HCT116 (cell line): ENCODE measurements at regions not wholly inside any gene's neighbourhood (a gene's known extent, or its start where the extent isn't known, plus 50 kb on each side); places are given as distances from the start of the nearest gene placed in this dataset.

Experiments used
- ATAC-seq: fragments of 200-7000 bp; cut with Tn5 transposase; 2 replicates; pipeline ENCODE4 v1.9.1; 2020; ENCODE audit warnings: mild to moderate bottlenecking, moderate library complexity
- BruUV-seq: library from RNA; stranded (reverse); fragments of 400-500 nt; replicated peaks from 2 replicates; lab custom pipeline; 2021; lab: Mats Ljungman, UMichigan
- CTCF ChIA-PET: fragments of 300-600 bp; sonication (Branson Sonifier 250); formaldehyde crosslinking; loops from one replicate; lab custom pipeline; 2021; ENCODE audit warnings: antibody characterized with exemption; lab: Charles Lee
- POLR2A ChIA-PET: fragments of 300-600, 350-600 bp; sonication (Branson Sonifier 250); formaldehyde crosslinking; loops from one replicate; lab custom pipeline; 2021; ENCODE audit warnings: antibody characterized with exemption; lab: Charles Lee
- RAD21 ChIA-PET, 2 experiments: fragments of 300-600 bp; sonication (Branson Sonifier 250); formaldehyde crosslinking; loops; one replicate each; lab custom pipeline; 2023; ENCODE audit warnings: low total read pairs in 2 of 2; ENCODE audit not compliant: uncharacterized antibody in 2 of 2, unreplicated experiment in 2 of 2, low non-redundant PET in 1 of 2; lab: Charles Lee
- DNase-seq: peaks from one replicate; pipeline ENCODE4 v3.0.0-alpha.2; 2010; ENCODE audit warnings: low read depth, low spot score
- H2AFZ ChIP-seq: fragments of 200-600 bp; shearing (Covaris generic), sonication (generic); 2 replicates; pipeline ENCODE4 v1.6.1; 2017; ENCODE audit warnings: low read depth, mixed run types, mixed read lengths, antibody characterized with exemption, low read length; ENCODE audit not compliant: poor library complexity, severe bottlenecking
- H3K27ac ChIP-seq: 2 replicates; pipeline ENCODE4 v1.5.1; 2012; ENCODE audit warnings: low read depth, low read length
- H3K27me3 ChIP-seq: fragments of 200-600 bp; sonication (generic); 2 replicates; pipeline ENCODE4 v1.6.1; 2016; ENCODE audit warnings: mixed run types, low read length, mixed read lengths; ENCODE audit not compliant: insufficient read depth
- H3K36me3 ChIP-seq, 2 experiments: fragments of 200-500 bp in 1 of 2; fragments of 200-600 bp in 1 of 2; sonication (Bioruptor generic) in 1 of 2; sonication (generic) in 1 of 2; 2 replicates each; pipeline versions ENCODE4 v1.5.1 to v1.6.1; 2014 to 2016; ENCODE audit warnings: low read length in 2 of 2, inconsistent platforms in 1 of 2, mixed read lengths in 1 of 2, mixed run types in 1 of 2; ENCODE audit not compliant: insufficient read depth in 2 of 2, control insufficient read depth in 1 of 2
- H3K4me1 ChIP-seq, 2 experiments: fragments of 200-600 bp in 1 of 2; sonication (generic) in 1 of 2; 2 replicates each; pipeline versions ENCODE4 v1.5.1 to v1.6.1; 2012 to 2017; ENCODE audit warnings: low read length in 2 of 2, inconsistent platforms in 1 of 2, mild to moderate bottlenecking in 1 of 2, mixed read lengths in 1 of 2, mixed run types in 1 of 2, moderate library complexity in 1 of 2; ENCODE audit not compliant: insufficient read depth in 2 of 2, control insufficient read depth in 1 of 2
- H3K4me2 ChIP-seq: fragments of 200-600 bp; sonication (generic); 2 replicates; pipeline ENCODE4 v1.6.1; 2017; ENCODE audit warnings: mixed run types, low read length, mixed read lengths
- H3K4me3 ChIP-seq, 2 experiments: fragments of 200-600 bp in 1 of 2; sonication (generic) in 1 of 2; replicated peaks in 1 of 2; 2 replicates each; pipeline ENCODE4 v1.5.1; 2011 to 2016; ENCODE audit warnings: low read length in 2 of 2, control low read depth in 1 of 2, low read depth in 1 of 2, mild to moderate bottlenecking in 1 of 2, mixed read lengths in 1 of 2, mixed run types in 1 of 2
- H3K79me2 ChIP-seq: fragments of 200-600 bp; sonication (generic); 2 replicates; pipeline ENCODE4 v1.6.1; 2017; ENCODE audit warnings: mild to moderate bottlenecking, mixed run types, low read length, moderate library complexity, mixed read lengths; ENCODE audit not compliant: insufficient read depth
- H3K9ac ChIP-seq: fragments of 200-600 bp; sonication (generic); 2 replicates; pipeline ENCODE4 v1.6.1; 2016; ENCODE audit warnings: low read length, mixed read lengths
- H3K9me2 ChIP-seq: fragments of 200-600 bp; sonication (generic), shearing (Covaris generic); 2 replicates; pipeline ENCODE4 v1.6.1; 2017; ENCODE audit warnings: mixed run types, mild to moderate bottlenecking, moderate library complexity; ENCODE audit not compliant: insufficient read depth
- H3K9me3 ChIP-seq, 2 experiments: fragments of 200-500 bp in 1 of 2; fragments of 200-600 bp in 1 of 2; sonication (Bioruptor generic) in 1 of 2; sonication (generic) in 1 of 2; 2 replicates each; pipeline ENCODE4 v1.6.1; 2014 to 2017; ENCODE audit warnings: low read length in 2 of 2, mixed read lengths in 2 of 2, inconsistent platforms in 1 of 2, low read depth in 1 of 2, mild to moderate bottlenecking in 1 of 2, mixed run types in 1 of 2, moderate library complexity in 1 of 2; ENCODE audit not compliant: control insufficient read depth in 1 of 2, insufficient read depth in 1 of 2
- H4K20me1 ChIP-seq: fragments of 200-600 bp; sonication (generic), shearing (Covaris generic); 2 replicates; pipeline ENCODE4 v1.6.1; 2017; ENCODE audit warnings: mixed run types, mild to moderate bottlenecking, moderate library complexity; ENCODE audit not compliant: insufficient read depth
- ATF3 ChIP-seq: IDR thresholded peaks from 2 replicates; pipeline ENCODE4 v1.6.1; 2012
- CBX3 ChIP-seq: IDR thresholded peaks from 2 replicates; pipeline ENCODE4 v1.6.1; 2012; ENCODE audit warnings: low read depth
- EGR1 ChIP-seq: IDR thresholded peaks from 2 replicates; pipeline ENCODE4 v1.6.1; 2012; ENCODE audit warnings: low read depth
- EZH2 ChIP-seq: fragments of 200-600 bp; sonication (generic); IDR thresholded peaks from 2 replicates; pipeline ENCODE4 v1.6.1; 2017; ENCODE audit warnings: antibody characterized with exemption, mixed run types
- EZH2phosphoT487 ChIP-seq: fragments of 200-600 bp; IDR thresholded peaks from 2 replicates; pipeline ENCODE4 v1.6.1; 2018; ENCODE audit warnings: antibody characterized with exemption, borderline replicate concordance
- FOSL1 ChIP-seq: IDR thresholded peaks from 2 replicates; pipeline ENCODE4 v1.6.1; 2012; ENCODE audit warnings: low read depth
- RAD21 ChIP-seq: IDR thresholded peaks from 2 replicates; pipeline ENCODE4 v1.6.1; 2012; ENCODE audit warnings: low read depth, mild to moderate bottlenecking
- REST ChIP-seq: IDR thresholded peaks from 2 replicates; pipeline ENCODE4 v1.6.1; 2012; ENCODE audit warnings: low read depth
- SIN3A ChIP-seq: IDR thresholded peaks from 2 replicates; pipeline ENCODE4 v1.6.1; 2012; ENCODE audit warnings: low read depth
- SP1 ChIP-seq: IDR thresholded peaks from 2 replicates; pipeline ENCODE4 v1.6.1; 2012; ENCODE audit warnings: low read depth
- SRF ChIP-seq: IDR thresholded peaks from 2 replicates; pipeline ENCODE4 v1.6.1; 2012; ENCODE audit warnings: low read depth
- YY1 ChIP-seq: IDR thresholded peaks from 2 replicates; pipeline ENCODE4 v1.6.1; 2011; ENCODE audit warnings: low read length, low read depth, moderate library complexity, mild to moderate bottlenecking; ENCODE audit not compliant: insufficient replicate concordance; ENCODE audit errors: extremely low read depth
- ZBTB33 ChIP-seq: IDR thresholded peaks from 2 replicates; pipeline ENCODE4 v1.6.1; 2011; ENCODE audit warnings: mild to moderate bottlenecking, low read length, moderate library complexity; ENCODE audit not compliant: insufficient replicate concordance; ENCODE audit errors: extremely low read depth
- ZFX ChIP-seq: fragments of 450-650 bp; IDR thresholded peaks from 2 replicates; pipeline ENCODE4 v1.6.1; 2017
- intact Hi-C: fragments of 100-400 bp; cut with micrococcal nuclease; formaldehyde crosslinking; loops from 2 replicates; pipeline ENCODE4 v1.10.0; 2022

DNA sequence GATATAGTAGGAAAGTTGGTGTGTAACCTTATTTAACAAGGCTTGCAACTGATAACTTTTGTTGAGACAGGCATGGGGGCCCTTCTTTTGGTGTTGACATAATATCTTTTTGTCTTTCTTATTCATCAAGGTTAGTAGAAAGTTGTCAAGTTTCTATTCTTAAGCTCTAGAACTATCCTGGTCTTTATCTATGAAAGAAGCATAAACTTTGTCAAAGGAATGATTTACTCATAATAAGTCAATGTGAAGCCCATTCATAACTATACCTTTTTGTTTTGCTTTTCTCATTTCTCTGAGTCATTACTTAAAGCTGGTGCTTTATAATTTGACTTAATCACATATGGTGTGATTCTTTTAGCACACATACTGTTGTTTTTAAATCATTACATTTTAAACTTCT is 312.4 kb downstream of the UTRN start:
- BruUV-seq, result no TSS peak
- H3K4me1 ChIP-seq, result no peaks in the 10 kb centered on the region
- RAD21 ChIA-PET, result no interaction called here
- TF ChIP-seq SRF (no peak), ZFX (no peak), CBX3 (no peak), ATF3 (no peak), YY1 (no peak), SP1 (no peak), EZH2 (no peak), FOSL1 (no peak), ZBTB33 (no peak)
- intact Hi-C loops, result no loop called here
- no peaks in the 10 kb centered on the region for H3K79me2 ChIP-seq
- no peaks in the 10 kb centered on the region for H4K20me1 ChIP-seq
- peaks cover 3 to 14% of the 10 kb centered on the region in 2 experiments; a peak in 2 of 4 replicates for H3K9me3 ChIP-seq
- H3K4me2 ChIP-seq, result no peak overlapping the region
- H2AFZ ChIP-seq, result no peak overlapping the region
- POLR2A ChIA-PET, result no interaction called here
- ATAC-seq, result no peak
- no peaks in the 10 kb centered on the region for H3K9me2 ChIP-seq
- CTCF ChIA-PET, result no interaction called here
- H3K4me3 ChIP-seq, result no peak overlapping the region
- no peaks in the 10 kb centered on the region for H3K36me3 ChIP-seq
- no peak overlapping the region for H3K9ac ChIP-seq
- no peak for DNase-seq
- H3K27ac ChIP-seq, result no peak overlapping the region
- H3K27me3 ChIP-seq, result no peaks in the 10 kb centered on the region

DNA sequence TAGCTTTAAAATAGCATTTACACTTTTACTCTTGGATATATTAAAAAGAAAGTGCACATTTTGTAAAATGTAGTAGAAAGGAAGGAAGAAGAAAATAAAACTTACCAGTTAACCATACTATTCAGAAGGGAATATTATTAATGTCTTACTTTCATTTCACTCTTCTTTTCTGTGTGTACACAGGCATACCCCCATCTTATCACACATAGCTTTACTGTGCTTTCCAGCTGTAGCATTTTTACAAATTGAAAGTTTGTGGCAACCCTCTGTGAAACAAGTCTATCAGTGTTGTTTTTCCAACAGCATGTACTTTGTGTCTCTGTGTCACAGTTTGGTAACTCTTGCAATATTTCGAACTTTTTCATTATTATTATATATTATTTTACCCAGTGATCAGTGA is 314.5 kb downstream of the UTRN start:
- Histone ChIP-seq H2AFZ (no peak overlapping the region), H3K27ac (no peak overlapping the region), H3K79me2 (no peaks in the 10 kb centered on the region), H3K27me3 (no peaks in the 10 kb centered on the region), H3K9me2 (no peaks in the 10 kb centered on the region), H3K9me3 (peaks cover 3 to 14% of the 10 kb centered on the region in 2 experiments; a peak in 2 of 4 replicates), H3K9ac (no peak overlapping the region), H3K4me1 (peaks cover 0 to 8% of the 10 kb centered on the region in 2 experiments; a peak in 2 of 4 replicates), H4K20me1 (no peaks in the 10 kb centered on the region), H3K36me3 (no peaks in the 10 kb centered on the region), H3K4me3 (no peak overlapping the region), H3K4me2 (no peak overlapping the region)
- intact Hi-C loops, result no loop called here
- RAD21 ChIA-PET, result no interaction called here
- ATAC-seq (no peak), DNase-seq (no peak)
- CTCF ChIA-PET, result interaction anchor here (1.8 kb wide), 1 partner anchor 538 kb away, joined by 4 read pairs; no protein-coding TSS in a partner anchor
- no TSS peak for BruUV-seq
- POLR2A ChIA-PET, result no interaction called here
- TF ChIP-seq ZFX (no peak), RAD21 (no peak), EGR1 (no peak), CBX3 (no peak), YY1 (no peak), SIN3A (no peak), EZH2phosphoT487 (no peak), SP1 (no peak), REST (no peak)
